ENCODE measurements at regions not wholly inside any gene's neighbourhood (a gene's known extent, or its start where the extent isn't known, plus 50 kb on each side); places are given as distances from the start of the nearest gene placed in this dataset.

DNA sequence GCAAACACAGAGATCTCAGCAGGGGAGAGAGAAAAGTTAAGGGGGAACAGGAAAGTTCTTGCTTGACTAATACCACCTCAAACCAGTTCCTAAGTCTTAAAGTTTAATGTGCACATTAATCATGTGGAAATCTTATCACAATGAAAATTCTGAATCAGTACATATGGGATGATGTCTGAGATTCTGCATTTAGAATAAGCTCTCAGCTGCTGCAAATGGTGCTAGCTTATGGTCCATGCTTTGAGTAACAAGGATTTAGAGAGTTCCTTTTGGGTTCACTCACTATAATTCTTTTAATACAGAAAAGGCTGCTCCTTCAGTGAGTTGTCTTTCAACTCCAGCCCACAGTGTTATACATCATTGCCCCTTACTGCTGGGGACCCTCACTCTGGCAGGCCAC, 99.5 kb upstream of the THRB start:
- TF ChIP-seq CTCF (IDR thresholded peaks at IDR 0.05) (no peak), POLR2A (IDR thresholded peaks at IDR 0.05) (no peak)
